ENCODE measurements at regions not wholly inside any gene's neighbourhood (a gene's known extent, or its start where the extent isn't known, plus 50 kb on each side); places are given as distances from the start of the nearest gene placed in this dataset.
"Not testable (repeated sequence)": the region's sequence is repeated elsewhere in the genome, so short reads cannot be mapped to it uniquely, and the experiment has no call there.

GRCh38 chr10:20593649-20594048 lies 303.5 kb downstream of the NEBL start:
- H3K4me3 ChIP-seq (ENCODE audit: low read depth, low read length): no peak overlapping the region
- TF ChIP-seq CTCF (conservative IDR thresholded peaks at IDR 0.05; ENCODE audit: low read depth, low read length): no peak
- DNase-seq (ENCODE audit: low read depth): no peak

DNA sequence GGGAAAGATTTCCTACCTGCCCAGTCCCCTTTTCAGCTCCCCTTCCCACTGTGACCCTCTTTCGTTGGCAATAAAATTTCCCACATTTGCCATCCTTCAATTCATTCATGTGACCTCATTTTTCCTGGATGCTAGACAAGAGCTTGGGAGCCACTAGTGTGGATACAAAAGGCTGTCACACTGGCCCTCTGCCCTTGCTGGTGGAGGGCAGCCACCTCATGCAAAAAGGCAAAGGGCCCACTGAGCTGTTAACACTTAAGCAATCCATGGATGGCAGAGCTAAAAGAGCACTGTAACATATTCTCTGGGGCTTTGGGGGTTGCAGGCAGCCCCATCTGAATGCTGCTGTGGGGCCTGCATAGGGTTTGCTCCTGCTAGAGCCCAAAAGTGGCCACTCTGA lies 315.1 kb downstream of the NEBL start:
- no peak for TF ChIP-seq CTCF (conservative IDR thresholded peaks at IDR 0.05; ENCODE audit: low read depth, low read length)
- DNase-seq (ENCODE audit: low read depth): no peak
- H3K4me3 ChIP-seq (ENCODE audit: low read depth, low read length): no peak overlapping the region

- H3K4me3 ChIP-seq (ENCODE audit: low read depth, low read length): no peak overlapping the region
- TF ChIP-seq CTCF (conservative IDR thresholded peaks at IDR 0.05; ENCODE audit: low read depth, low read length): no peak
- DNase-seq (ENCODE audit: low read depth): no peak
These were observed 323.2 kb downstream of the NEBL start for GRCh38 chr10:20573924-20574323.

- not testable (repeated sequence) for H3K4me3 ChIP-seq (ENCODE audit: low read depth, low read length); DNase-seq (ENCODE audit: low read depth)
These were observed 341.1 kb downstream of the NEBL start for GRCh38 chr10:20555990-20556389.

DNA sequence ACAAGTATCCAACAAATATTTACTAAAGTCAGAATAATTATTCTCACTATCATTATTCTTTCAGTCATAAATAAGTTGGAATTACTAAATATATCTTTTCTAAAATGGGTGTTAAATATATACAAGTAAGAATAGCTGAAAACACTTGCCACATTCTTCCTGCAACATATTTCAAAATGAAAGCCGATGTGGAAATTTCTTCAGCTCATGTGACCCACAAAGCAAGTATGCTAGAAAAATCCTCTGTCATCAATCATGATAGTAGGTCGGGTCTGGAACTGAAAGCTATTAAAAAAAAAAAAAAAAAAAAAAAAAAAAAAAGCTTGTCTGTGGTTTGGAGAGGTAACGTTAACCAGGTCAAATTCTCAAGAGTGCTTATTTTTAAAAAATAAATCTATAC lies 344.7 kb downstream of the NEBL start:
- DNase-seq (ENCODE audit: low read depth): no peak
- no peak overlapping the region for H3K4me3 ChIP-seq (ENCODE audit: low read depth, low read length)
- TF ChIP-seq CTCF (conservative IDR thresholded peaks at IDR 0.05; ENCODE audit: low read depth, low read length): no peak

DNA sequence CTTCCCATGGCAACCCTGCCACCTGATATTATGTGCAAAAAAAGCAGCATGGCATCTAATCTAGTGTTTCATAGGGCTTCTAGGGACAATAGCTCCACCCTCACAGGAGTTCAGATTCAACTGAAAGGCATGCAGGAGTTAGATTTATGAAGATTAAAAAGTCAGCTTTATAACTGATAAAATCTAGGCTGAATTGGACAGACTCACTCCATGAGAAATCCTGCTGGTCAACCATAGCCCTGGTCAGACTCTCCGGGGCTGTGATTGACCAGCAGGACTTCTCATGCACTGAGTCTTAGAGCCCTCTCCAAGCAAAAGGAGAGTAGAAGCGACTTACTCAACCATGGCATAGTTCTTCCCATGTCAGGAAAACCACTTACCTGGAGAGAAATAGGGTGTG lies 345.4 kb downstream of the NEBL start:
- TF ChIP-seq CTCF (conservative IDR thresholded peaks at IDR 0.05; ENCODE audit: low read depth, low read length): no peak
- no peak overlapping the region for H3K4me3 ChIP-seq (ENCODE audit: low read depth, low read length)
- DNase-seq (ENCODE audit: low read depth): no peak

GRCh38 chr10:20535897-20536881 lies 360.9 kb downstream of the NEBL start:
- no peak for DNase-seq (ENCODE audit: low read depth)
- no peak overlapping the region for H3K4me3 ChIP-seq (ENCODE audit: low read depth, low read length)
- TF ChIP-seq CTCF (conservative IDR thresholded peaks at IDR 0.05; ENCODE audit: low read depth, low read length): no peak

GRCh38 chr10:20531241-20531883 lies 365.7 kb downstream of the NEBL start:
- not testable (repeated sequence) for DNase-seq (ENCODE audit: low read depth); H3K4me3 ChIP-seq (ENCODE audit: low read depth, low read length)
